KMS-11 (cell line): ENCODE measurements at regions not wholly inside any gene's neighbourhood (a gene's known extent, or its start where the extent isn't known, plus 50 kb on each side); places are given as distances from the start of the nearest gene placed in this dataset.

Experiments used
- H2AFZ ChIP-seq: fragments of 200-600 bp; sonication (generic); 2 replicates; pipeline ENCODE4 v1.6.1; 2016; ENCODE audit warnings: antibody characterized with exemption, mixed run types, low read depth
- H3K27ac ChIP-seq: fragments of 200-600 bp; sonication (generic); 2 replicates; pipeline ENCODE4 v1.6.1; 2016; ENCODE audit warnings: mild to moderate bottlenecking, mixed run types
- H3K27me3 ChIP-seq: fragments of 200-600 bp; sonication (generic); 2 replicates; pipeline ENCODE4 v1.6.1; 2017; ENCODE audit warnings: mild to moderate bottlenecking, low read depth, mixed run types, moderate library complexity; ENCODE audit not compliant: insufficient read depth
- H3K36me3 ChIP-seq: fragments of 200-600 bp; sonication (generic); 2 replicates; pipeline ENCODE4 v1.6.1; 2017; ENCODE audit warnings: mild to moderate bottlenecking, mixed run types; ENCODE audit not compliant: insufficient read depth
- H3K4me1 ChIP-seq: fragments of 200-600 bp; sonication (generic); 2 replicates; pipeline ENCODE4 v1.6.1; 2016; ENCODE audit warnings: mild to moderate bottlenecking, low read depth, mixed run types; ENCODE audit not compliant: poor library complexity, severe bottlenecking
- H3K4me2 ChIP-seq: fragments of 200-600 bp; sonication (generic); 2 replicates; pipeline ENCODE4 v1.7.0; 2016; ENCODE audit warnings: mild to moderate bottlenecking, mixed run types
- H3K4me3 ChIP-seq: fragments of 200-600 bp; sonication (generic); IDR thresholded peaks from 2 replicates; pipeline ENCODE4 v1.6.1; 2017; ENCODE audit warnings: low read depth, low read length, mixed read lengths; ENCODE audit not compliant: insufficient read depth
- H3K79me2 ChIP-seq: fragments of 200-600 bp; sonication (generic); 2 replicates; pipeline ENCODE4 v1.6.1; 2016; ENCODE audit warnings: low read depth, mixed run types; ENCODE audit not compliant: insufficient read depth
- H3K9ac ChIP-seq: fragments of 200-600 bp; sonication (generic); 2 replicates; pipeline ENCODE4 v1.6.1; 2016; ENCODE audit warnings: mild to moderate bottlenecking, mixed run types
- H4K20me1 ChIP-seq: fragments of 200-600 bp; sonication (generic); 2 replicates; pipeline ENCODE4 v1.6.1; 2016; ENCODE audit warnings: mild to moderate bottlenecking, mixed run types; ENCODE audit not compliant: insufficient read depth
- TF ChIP-seq, protein P1 (sequence below): fragments of 200-600 bp; sonication (generic); conservative IDR thresholded peaks from 2 replicates; pipeline ENCODE4 v1.6.1; 2017; ENCODE audit warnings: low read depth, mild to moderate bottlenecking, antibody characterized with exemption, low read length, moderate library complexity, mixed read lengths

DNA sequence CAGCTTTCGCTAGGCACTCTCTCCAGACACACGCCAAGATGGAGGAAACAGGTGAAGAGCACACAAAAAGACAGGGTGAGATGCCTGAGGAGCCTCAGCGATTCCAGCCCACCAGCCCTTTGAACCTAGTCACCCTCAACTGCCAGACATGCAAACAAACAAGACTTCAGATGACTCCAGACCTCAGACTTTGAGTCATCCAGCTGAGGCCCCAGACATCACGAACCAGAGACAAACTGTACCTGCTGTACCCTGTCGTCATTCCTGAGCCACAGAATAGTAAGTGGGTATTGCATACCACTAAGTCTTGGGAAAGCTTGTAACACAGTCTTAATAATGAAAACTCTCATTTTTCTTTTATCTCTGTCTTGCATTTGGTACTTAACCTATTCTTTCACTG is 126.6 kb upstream of the LSM8 start:
- TF ChIP-seq, protein P1, sequence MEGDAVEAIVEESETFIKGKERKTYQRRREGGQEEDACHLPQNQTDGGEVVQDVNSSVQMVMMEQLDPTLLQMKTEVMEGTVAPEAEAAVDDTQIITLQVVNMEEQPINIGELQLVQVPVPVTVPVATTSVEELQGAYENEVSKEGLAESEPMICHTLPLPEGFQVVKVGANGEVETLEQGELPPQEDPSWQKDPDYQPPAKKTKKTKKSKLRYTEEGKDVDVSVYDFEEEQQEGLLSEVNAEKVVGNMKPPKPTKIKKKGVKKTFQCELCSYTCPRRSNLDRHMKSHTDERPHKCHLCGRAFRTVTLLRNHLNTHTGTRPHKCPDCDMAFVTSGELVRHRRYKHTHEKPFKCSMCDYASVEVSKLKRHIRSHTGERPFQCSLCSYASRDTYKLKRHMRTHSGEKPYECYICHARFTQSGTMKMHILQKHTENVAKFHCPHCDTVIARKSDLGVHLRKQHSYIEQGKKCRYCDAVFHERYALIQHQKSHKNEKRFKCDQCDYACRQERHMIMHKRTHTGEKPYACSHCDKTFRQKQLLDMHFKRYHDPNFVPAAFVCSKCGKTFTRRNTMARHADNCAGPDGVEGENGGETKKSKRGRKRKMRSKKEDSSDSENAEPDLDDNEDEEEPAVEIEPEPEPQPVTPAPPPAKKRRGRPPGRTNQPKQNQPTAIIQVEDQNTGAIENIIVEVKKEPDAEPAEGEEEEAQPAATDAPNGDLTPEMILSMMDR: no peak
- no peak overlapping the region for H3K27ac ChIP-seq
- no peaks in the 10 kb centered on the region for H3K27me3 ChIP-seq
- no peaks in the 10 kb centered on the region for H4K20me1 ChIP-seq
- no peaks in the 10 kb centered on the region for H3K79me2 ChIP-seq
- H3K4me1 ChIP-seq: no peaks in the 10 kb centered on the region
- H2AFZ ChIP-seq: no peak overlapping the region
- no peak overlapping the region for H3K4me3 ChIP-seq
- H3K36me3 ChIP-seq: no peaks in the 10 kb centered on the region
- H3K4me2 ChIP-seq: no peak overlapping the region
- H3K9ac ChIP-seq: no peak overlapping the region

DNA sequence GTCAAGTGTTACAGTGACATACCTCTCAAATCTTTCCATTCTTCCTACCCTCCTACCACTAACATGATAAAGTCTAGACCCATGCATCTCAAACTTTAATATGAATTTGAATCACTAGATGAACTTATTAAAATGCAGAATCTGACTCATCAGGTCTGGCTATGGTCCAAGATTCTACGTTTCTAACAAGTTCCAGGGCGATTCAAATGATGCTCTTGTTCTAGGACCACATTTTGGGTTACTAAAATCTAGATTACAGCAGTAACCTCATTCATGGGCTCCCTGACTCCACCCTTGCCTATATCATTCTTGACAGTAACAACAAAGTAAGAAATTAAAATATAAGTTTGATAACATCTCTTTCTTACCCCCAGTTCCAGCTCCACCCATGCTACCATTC is 124.8 kb upstream of the LSM8 start:
- Histone ChIP-seq H3K4me3 (no peak overlapping the region), H2AFZ (no peak overlapping the region), H3K27ac (no peak overlapping the region), H3K9ac (no peak overlapping the region), H3K4me2 (no peak overlapping the region), H3K4me1 (no peaks in the 10 kb centered on the region), H4K20me1 (no peaks in the 10 kb centered on the region), H3K79me2 (no peaks in the 10 kb centered on the region), H3K27me3 (no peaks in the 10 kb centered on the region), H3K36me3 (no peaks in the 10 kb centered on the region)
- TF ChIP-seq, protein P1: no peak

GRCh38 chr7:118060692-118061091 is 123.3 kb upstream of the LSM8 start:
- H3K36me3 ChIP-seq: no peaks in the 10 kb centered on the region
- H4K20me1 ChIP-seq: no peaks in the 10 kb centered on the region
- H2AFZ ChIP-seq: no peak overlapping the region
- no peak overlapping the region for H3K9ac ChIP-seq
- H3K4me2 ChIP-seq: no peak overlapping the region
- TF ChIP-seq, protein P1: no peak
- H3K27ac ChIP-seq: no peak overlapping the region
- no peaks in the 10 kb centered on the region for H3K27me3 ChIP-seq
- H3K79me2 ChIP-seq: no peaks in the 10 kb centered on the region
- no peaks in the 10 kb centered on the region for H3K4me1 ChIP-seq
- no peak overlapping the region for H3K4me3 ChIP-seq

DNA sequence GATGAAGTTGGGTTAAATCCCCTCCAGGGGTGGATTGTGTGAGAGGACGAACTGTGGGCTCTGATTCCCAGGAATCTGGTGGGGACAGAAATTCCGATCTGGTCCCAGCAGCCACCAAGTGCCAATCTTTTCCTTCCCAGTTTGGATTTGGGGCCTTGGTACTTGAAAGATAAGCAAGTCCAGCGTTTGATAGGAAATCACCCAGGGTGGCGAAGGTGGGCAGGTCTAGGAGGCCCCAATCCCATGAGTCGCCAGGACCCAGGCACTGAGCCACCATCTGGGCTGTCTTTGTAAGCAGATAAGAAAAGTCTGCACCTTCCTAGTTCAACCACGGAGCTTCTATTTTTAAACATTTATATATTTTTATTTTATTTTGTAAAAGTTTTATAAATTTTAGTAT is 122.6 kb upstream of the LSM8 start:
- Histone ChIP-seq H3K27me3 (no peaks in the 10 kb centered on the region), H3K36me3 (no peaks in the 10 kb centered on the region), H2AFZ (no peak overlapping the region), H3K9ac (no peak overlapping the region), H3K79me2 (no peaks in the 10 kb centered on the region), H4K20me1 (no peaks in the 10 kb centered on the region), H3K27ac (no peak overlapping the region), H3K4me2 (no peak overlapping the region), H3K4me3 (no peak overlapping the region), H3K4me1 (no peaks in the 10 kb centered on the region)
- TF ChIP-seq, protein P1: no peak
